Adrenal gland (tissue), 9 donors: ENCODE measurements at regions not wholly inside any gene's neighbourhood (a gene's known extent, or its start where the extent isn't known, plus 50 kb on each side); places are given as distances from the start of the nearest gene placed in this dataset.

Experiments
- DNase-seq, 7 donors: peaks; one replicate each; pipeline ENCODE4 v3.0.0-alpha.2; 2019 to 2020
- H3K27ac ChIP-seq, 5 donors: fragments of 200-600 bp; sonication (generic) in 4 of 5; 1 replicate in 3 of 5; 2 replicates in 2 of 5; pipeline versions ENCODE4 v1.5.1 to v1.8.0; 2016 to 2020; ENCODE audit warnings: mild to moderate bottlenecking in 1 of 5
- H3K27me3 ChIP-seq: fragments of 200-600 bp; 2 replicates; pipeline ENCODE4 v1.8.0; 2021
- H3K36me3 ChIP-seq, 2 donors: fragments of 200-600 bp; replicated peaks in 1 of 2; 1 replicate in 1 of 2; 2 replicates in 1 of 2; pipeline versions ENCODE4 v1.5.1 to v1.8.0; 2018 to 2022
- H3K4me1 ChIP-seq, 2 donors: fragments of 200-600 bp; replicated peaks in 1 of 2; 1 replicate in 1 of 2; 2 replicates in 1 of 2; pipeline versions ENCODE4 v1.5.1 to v1.8.0; 2018 to 2021
- H3K4me3 ChIP-seq, 4 donors: fragments of 200-600 bp; sonication (generic) in 3 of 4; one replicate each; pipeline ENCODE4 v1.5.1; 2016 to 2018
- H3K9me3 ChIP-seq, 3 donors: fragments of 200-600 bp; sonication (generic) in 1 of 3; replicated peaks in 1 of 3; 1 replicate in 2 of 3; 2 replicates in 1 of 3; pipeline versions ENCODE4 v1.5.1 to v1.8.0; 2016 to 2021
- CTCF ChIP-seq, 6 experiments: fragments of 450-650 bp in 4 of 6; fragments of 200-600 bp in 2 of 6; sonication (generic) in 1 of 6; IDR thresholded peaks; 1 replicate in 5 of 6; 2 replicates in 1 of 6; pipeline versions ENCODE4 v1.5.1 to v1.8.0; 2016 to 2021; ENCODE audit warnings: antibody characterized with exemption in 6 of 6, mild to moderate bottlenecking in 2 of 6, moderate library complexity in 1 of 6
- POLR2A ChIP-seq, 2 donors: fragments of 450-650 bp; IDR thresholded peaks; one replicate each; pipeline ENCODE4 v1.6.1; 2017; ENCODE audit warnings: antibody characterized with exemption in 2 of 2, mild to moderate bottlenecking in 2 of 2, moderate library complexity in 1 of 2
- WGBS, 4 donors: extraction: QIAGEN DNeasy Blood & Tissue Kit in 2 of 4; methylation state at CpG; one replicate each; pipeline versions ENCODE4 v1.1.5 to v1.1.7; 2013 to 2017; 5-methylcytosine and 5-hydroxymethylcytosine counted together
- intact Hi-C, 2 donors: fragments of 100-400 bp; cut with DNase I; formaldehyde crosslinking; loops; one replicate each; pipeline versions ENCODE4 v1.14.1 to v1.15.0; 2022 to 2023
- donor health status: healthy with polysubstance abuse.
- donor health status: Bipolar disorder and iron deficiency.
- donor health status: DM: yes; HTN: yes; CAD: no.
- donor health status: DM: no; HTN: no; CAD: no.
- donor health status: DM: no; HTN: no; CAD: no.

GRCh38 chr13:22655106-22655852 lies 525.5 kb upstream of the SGCG start:
- no peaks in the 10 kb centered on the region for H3K9me3 ChIP-seq
- no peak overlapping the region for H3K27ac ChIP-seq
- DNase-seq: no peak
- 63 to 75% (median 67%) methylated on average over 5 of the region's 5 CpGs for WGBS, 4 donors
- TF ChIP-seq POLR2A (IDR thresholded peaks at IDR 0.05) (no peak), CTCF (IDR thresholded peaks at IDR 0.05) (no peak)
- no peak overlapping the region for H3K4me3 ChIP-seq
- H3K4me1 ChIP-seq: no peaks in the 10 kb centered on the region
- intact Hi-C loops: no loop called here
- H3K27me3 ChIP-seq: no peaks in the 10 kb centered on the region
- H3K36me3 ChIP-seq: no peaks in the 10 kb centered on the region

- Histone ChIP-seq H3K36me3 (no peaks in the 10 kb centered on the region), H3K27ac (no peak overlapping the region), H3K4me3 (no peak overlapping the region), H3K9me3 (no peaks in the 10 kb centered on the region), H3K27me3 (no peaks in the 10 kb centered on the region), H3K4me1 (no peaks in the 10 kb centered on the region)
- WGBS, 4 donors: 86 to 91% (median 89%) methylated on average over 4 of the region's 4 CpGs
- intact Hi-C loops: no loop called here
- no peak for TF ChIP-seq CTCF (IDR thresholded peaks at IDR 0.05)
- TF ChIP-seq POLR2A (IDR thresholded peaks at IDR 0.05): no peak
- DNase-seq: no peak
These were observed 518.0 kb upstream of the SGCG start for GRCh38 chr13:22662771-22663170.

- no peak for TF ChIP-seq POLR2A (IDR thresholded peaks at IDR 0.05)
- TF ChIP-seq CTCF (IDR thresholded peaks at IDR 0.05): no peak
- no peaks in the 10 kb centered on the region for H3K4me1 ChIP-seq
- H3K4me3 ChIP-seq: no peak overlapping the region
- DNase-seq: no peak
- no peaks in the 10 kb centered on the region for H3K9me3 ChIP-seq
- no peak overlapping the region for H3K27ac ChIP-seq
- WGBS, 4 donors: 53 to 61% (median 54%) methylated on average over 2 of the region's 2 CpGs
- intact Hi-C loops: no loop called here
- no peaks in the 10 kb centered on the region for H3K36me3 ChIP-seq
- no peaks in the 10 kb centered on the region for H3K27me3 ChIP-seq
These were observed 515.3 kb upstream of the SGCG start for GRCh38 chr13:22665506-22665905.

- H3K27ac ChIP-seq: no peak overlapping the region
- intact Hi-C loops: no loop called here
- H3K4me3 ChIP-seq: no peak overlapping the region
- no peaks in the 10 kb centered on the region for H3K36me3 ChIP-seq
- 79 to 81% (median 79%) methylated on average over 8 of the region's 8 CpGs for WGBS, 4 donors
- H3K27me3 ChIP-seq: no peaks in the 10 kb centered on the region
- no peak for DNase-seq
- H3K4me1 ChIP-seq: no peaks in the 10 kb centered on the region
- peaks cover 0 to 3% (median 0%) of the 10 kb centered on the region in 3 donors for H3K9me3 ChIP-seq
- TF ChIP-seq CTCF (IDR thresholded peaks at IDR 0.05) (no peak), POLR2A (IDR thresholded peaks at IDR 0.05) (no peak)
These were observed 490.0 kb upstream of the SGCG start for GRCh38 chr13:22690756-22691155.
